Superior temporal gyrus (tissue), 1 donor: ENCODE measurements at regions not wholly inside any gene's neighbourhood (a gene's known extent, or its start where the extent isn't known, plus 50 kb on each side); places are given as distances from the start of the nearest gene placed in this dataset.
"Not testable (repeated sequence)": the region's sequence is repeated elsewhere in the genome, so short reads cannot be mapped to it uniquely, and the experiment has no call there.

Experiments used
- DNase-seq: peaks from one replicate; pipeline ENCODE4 v3.0.0-alpha.2; 2016; ENCODE audit errors: extremely low spot score

DNA sequence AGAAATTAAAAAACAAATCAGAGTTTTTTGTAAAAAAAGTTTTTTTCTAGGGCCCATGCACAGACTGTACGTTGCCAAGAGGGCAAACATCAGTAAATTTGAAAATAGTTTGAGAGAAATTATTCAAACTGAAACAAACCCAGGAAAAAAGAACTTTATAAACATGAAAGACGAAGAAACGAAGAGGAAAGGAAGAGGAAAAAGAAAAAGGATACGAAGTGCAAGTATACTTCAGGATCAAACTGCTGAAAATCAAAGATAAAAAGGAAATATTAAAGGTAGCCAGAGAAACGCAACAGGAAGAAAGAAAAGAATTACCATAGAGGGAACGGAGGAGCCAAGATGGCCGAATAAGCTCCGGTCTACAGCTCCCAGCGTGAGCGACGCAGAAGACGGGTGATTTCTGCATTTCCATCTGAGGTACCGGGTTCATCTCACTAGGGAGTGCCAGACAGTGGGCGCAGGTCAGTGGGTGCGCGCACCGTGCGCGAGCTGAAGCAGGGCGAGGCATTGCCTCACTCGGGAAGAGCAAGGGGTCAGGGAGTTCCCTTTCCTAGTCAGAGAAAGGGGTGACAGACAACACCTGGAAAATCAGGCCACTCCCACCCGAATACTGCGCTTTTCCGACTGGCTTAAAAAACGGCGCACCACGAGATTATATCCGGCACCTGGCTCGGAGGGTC is 94.4 kb upstream of the GAS1 start:
- not testable (repeated sequence) for DNase-seq

DNA sequence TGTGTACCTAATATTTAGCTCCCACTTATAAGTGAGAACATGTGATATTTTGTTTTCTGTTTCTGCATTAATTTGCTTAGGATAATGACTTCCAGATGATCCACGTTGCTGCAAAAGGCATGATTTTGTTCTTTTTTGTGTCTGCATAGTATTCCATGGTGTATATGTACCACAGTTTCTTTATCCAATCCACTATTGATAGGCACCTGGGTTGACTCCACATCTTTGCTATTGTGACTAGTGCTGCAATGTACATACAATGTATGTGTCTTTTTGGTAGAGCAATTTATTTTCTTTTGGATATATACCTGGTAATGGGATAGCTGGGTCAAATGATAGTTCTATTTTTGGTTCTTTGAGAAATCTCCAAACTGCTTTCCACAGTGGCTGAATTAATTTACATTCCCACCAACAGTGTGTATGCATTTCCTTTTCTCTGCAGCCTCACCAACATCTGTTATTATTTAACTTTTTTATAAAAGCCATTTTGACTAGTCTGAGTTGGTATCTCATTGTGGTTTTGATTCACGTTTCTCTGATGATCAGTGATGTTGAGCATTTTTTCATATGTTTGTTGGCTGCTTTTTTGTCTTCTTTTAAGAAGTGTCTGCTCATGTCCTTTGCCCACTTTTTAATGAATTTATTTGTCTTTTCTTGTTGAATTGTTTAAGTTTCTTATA is 102.8 kb upstream of the GAS1 start:
- not testable (repeated sequence) for DNase-seq

GRCh38 chr9:87054999-87055686 is 107.8 kb upstream of the GAS1 start:
- no peak for DNase-seq

DNA sequence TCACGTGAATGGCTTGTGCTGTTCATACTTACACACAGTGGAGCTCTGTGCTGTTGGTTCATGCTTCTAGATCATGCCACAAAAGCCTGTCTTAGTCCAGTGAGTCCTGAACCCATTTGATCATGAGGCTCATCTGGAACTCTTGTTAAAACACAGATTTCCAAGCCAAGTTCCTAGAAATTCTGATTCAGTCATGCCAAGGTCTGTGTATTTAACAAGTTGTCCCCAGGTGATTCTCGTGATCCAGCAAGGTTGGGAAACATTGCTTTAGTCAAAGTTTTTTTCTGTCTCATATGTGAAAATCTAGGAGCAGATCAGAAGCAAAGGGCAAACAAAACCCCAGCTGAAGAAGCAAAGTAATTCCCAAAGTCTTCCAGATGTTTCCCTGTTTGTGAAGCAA is 112.5 kb upstream of the GAS1 start:
- no peak for DNase-seq

DNA sequence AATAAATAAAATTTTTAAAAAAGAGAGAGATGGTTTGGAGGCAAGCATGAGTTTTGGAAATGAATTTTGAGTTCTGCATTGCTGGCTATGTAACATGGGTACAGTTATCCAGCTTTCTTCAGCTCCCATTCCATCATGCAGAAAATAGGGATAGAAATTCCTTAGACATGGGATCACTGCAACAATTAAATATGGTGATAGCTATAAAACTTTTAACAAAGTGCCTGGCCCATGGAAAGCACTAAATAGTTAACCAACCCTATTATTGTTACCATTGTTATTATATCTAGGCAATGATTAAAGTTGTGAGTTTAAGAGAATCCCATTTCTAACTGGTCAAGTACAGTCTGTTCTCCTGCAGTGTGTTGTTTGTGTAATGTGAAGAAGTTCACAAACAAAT is 115.4 kb upstream of the GAS1 start:
- DNase-seq = no peak

- no peak for DNase-seq
These were observed 115.9 kb upstream of the GAS1 start for GRCh38 chr9:87063246-87063645.

DNA sequence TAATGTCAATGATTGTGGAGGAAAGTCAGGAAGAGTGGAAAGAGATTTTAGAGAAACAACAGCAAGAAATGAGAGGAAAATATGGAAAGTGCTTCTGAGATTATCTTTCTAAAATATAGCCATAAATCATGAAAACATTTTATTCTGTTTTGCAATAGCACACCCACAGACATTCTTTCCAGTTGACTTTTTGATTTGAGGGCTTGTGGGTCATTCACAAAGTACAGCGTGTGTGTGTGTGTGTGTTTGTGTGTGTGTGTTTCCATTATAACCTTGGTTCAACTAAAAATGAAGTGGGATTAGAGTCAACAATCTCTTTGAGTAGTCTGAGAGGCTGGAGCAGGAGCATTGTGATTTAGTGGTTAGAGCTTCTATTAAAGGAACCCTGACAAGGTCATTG is 116.6 kb upstream of the GAS1 start:
- DNase-seq = no peak

DNA sequence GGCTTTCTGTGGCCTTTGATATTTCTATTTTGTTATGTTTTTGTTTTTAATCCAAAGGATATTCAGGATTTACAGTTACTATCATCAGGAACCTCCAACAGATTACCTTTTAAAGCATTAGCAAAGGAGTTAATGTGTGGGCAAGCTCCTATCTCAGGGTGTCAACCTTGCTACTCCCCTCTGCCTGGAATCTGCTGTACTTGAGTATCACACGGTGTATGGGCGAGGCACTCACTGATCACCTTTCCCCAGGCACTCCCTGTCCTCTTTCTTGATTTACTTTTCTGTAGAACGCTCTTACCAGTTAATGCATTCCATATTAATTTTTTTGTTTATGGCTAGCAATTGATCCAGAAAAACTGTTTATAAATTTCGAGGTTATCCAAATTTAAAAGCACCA is 117.0 kb upstream of the GAS1 start:
- DNase-seq = no peak

- DNase-seq = no peak
These were observed 118.7 kb upstream of the GAS1 start for GRCh38 chr9:87065981-87066380.

- DNase-seq = no peak
These were observed 120.1 kb upstream of the GAS1 start for GRCh38 chr9:87067426-87067825.

DNA sequence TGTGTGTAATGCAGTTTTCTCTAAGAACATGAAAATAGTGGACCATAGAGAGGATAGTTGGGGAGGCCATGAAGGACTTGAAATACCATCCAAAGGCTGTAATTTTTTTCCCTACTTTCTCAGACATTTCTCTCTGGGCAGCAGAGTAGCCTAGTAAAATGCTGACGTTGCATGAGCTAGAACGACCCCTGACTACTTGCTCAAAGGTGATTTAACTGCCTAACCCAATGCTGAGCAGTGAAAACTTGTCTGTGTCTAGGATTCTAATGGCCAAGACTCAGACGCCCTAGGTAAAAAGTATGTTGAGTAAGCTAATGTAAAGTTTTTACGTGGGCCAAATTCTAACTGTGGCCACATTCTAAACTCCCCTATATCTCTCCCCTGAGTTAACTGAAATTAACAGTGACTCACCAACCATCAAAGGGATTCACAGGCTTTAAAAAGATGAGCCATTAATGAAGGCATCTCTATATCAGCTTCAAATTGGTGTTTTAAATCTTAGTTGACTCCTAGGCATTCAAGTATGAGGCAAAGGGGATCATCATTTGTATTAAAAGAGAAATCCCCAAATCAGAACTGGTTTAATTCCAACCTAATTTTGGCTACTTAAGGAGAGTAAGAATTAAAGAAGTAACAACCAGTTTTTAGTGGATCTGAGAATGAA is 121.0 kb upstream of the GAS1 start:
- DNase-seq = no peak

DNA sequence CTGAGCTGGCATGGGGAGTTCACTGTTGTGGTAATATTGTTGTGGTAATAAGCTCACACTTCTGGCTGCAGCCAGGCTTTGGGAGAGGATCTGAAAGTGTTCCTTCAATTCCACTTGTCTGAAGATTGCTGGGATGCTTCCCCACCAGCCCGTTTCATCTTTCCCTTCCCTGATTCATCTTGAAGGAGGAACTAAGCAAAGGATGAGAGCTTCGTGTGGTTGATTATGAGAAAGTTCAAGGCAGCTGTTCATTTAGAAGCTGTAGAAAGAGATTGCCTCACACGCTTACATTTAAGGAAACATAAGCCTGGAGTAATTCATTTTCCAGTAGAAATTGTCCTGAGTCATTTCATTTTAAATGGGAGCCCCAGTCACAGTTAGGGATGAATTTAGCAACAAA is 122.4 kb upstream of the GAS1 start:
- DNase-seq = no peak

- DNase-seq = no peak
These were observed 123.0 kb upstream of the GAS1 start for GRCh38 chr9:87070336-87070735.

DNA sequence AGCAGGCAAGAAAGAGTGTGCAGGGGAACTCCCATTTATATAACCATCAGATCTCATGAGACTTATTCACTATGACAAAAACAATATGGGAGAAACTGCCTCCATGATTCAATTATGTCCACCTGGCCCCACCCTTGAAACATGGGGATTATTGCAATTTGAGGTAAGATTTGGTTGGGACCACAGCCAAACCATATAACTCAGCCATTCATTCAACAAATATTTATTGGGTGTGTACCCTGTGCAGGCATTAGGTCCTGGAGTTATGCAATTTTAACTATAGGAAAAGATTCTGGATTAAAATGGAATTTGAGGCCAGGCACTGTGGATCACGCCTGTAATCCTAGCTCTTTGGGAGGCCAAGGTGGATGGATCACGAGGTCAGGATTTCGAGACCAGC is 124.2 kb upstream of the GAS1 start:
- no peak for DNase-seq

DNA sequence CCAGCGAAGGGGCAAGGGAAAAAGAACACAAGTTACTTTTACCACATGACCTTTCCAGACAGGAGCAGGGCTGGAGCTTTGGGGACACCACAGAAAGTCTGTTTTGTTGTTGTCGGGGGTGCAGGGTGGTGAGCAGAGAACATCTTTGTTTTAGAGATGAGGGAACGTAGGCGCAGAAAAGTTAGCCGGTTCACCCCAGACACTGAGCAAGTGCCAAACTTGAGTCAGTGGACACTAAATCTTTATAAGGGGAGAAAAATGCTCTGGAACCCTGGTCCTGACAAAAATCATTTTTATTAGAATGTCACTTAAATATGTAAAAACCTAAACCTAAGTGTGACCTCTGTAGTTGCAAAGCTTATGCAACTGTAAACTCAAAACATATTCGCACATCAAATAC is 126.4 kb upstream of the GAS1 start:
- DNase-seq = no peak

GRCh38 chr9:87075537-87075936 is 128.2 kb upstream of the GAS1 start:
- no peak for DNase-seq

DNA sequence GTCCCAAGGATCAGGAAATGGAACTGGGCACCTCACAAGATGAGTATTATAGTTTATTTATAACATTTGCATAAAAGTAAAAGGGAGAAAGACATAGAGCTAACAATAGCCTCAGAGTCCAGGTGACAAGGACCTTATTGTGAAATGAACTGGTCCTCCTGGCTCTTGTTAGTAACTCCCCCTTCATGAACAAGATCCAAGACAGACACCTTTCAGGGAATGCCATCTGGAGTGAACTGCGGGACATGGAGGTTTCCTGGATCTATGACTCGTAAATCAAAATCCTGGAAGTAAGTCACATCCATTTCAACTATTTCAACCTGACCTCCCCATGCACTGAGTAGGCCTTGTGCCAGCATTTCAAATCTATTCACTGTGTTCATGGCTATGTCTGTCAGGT is 129.5 kb upstream of the GAS1 start:
- DNase-seq = no peak

DNA sequence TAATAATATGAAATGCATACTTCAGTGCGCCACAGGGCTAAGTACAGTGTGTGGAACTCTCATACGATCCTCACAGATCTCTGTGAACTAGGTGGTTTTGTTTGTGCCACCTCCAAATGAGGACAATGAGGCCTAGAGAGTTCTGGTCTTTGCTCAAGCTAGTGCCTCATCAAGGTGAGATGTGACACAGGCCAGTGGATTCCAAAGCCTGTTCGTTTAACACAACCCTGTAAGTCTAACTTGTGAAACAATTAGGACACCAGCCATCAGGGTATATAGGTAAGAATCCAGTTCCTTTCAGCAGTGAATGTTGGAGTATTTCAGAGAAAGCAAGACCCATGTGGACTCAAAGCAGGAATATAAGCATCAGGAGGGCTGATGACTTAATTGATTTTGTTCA is 130.7 kb upstream of the GAS1 start:
- no peak for DNase-seq

- no peak for DNase-seq
These were observed 133.4 kb upstream of the GAS1 start for GRCh38 chr9:87080512-87081264.

GRCh38 chr9:87081503-87081902 is 134.2 kb upstream of the GAS1 start:
- DNase-seq = no peak

- no peak for DNase-seq
These were observed 136.7 kb upstream of the GAS1 start for GRCh38 chr9:87083986-87084385.

DNA sequence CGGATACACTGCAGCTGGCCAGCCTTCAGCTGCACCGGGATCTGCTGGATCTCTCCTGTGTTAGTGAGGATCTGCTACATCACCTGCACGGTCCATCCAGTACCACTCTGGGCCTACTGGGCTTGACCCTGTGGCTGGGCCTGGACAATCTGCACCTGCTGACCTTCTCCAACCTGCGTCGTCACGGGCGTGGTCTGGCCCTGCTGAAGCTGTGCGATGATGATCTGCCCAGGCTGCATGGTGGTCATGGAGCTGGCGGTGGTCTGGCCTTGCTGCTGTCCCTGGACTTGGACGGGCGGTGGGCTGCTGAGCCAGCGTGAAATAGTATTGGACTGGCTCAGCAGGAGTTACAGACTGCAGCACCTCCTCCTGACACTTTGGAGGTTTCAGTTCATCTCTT is 137.1 kb upstream of the GAS1 start:
- DNase-seq = no peak
